Right lobe of liver (tissue), 4 donors: ENCODE measurements at regions not wholly inside any gene's neighbourhood (a gene's known extent, or its start where the extent isn't known, plus 50 kb on each side); places are given as distances from the start of the nearest gene placed in this dataset.

Source experiments
- CTCF ChIP-seq, 4 donors: fragments of 200-600 bp in 3 of 4; fragments of 450-650 bp in 1 of 4; IDR thresholded peaks; one replicate each; pipeline versions ENCODE4 v1.5.1 to v1.8.0; 2016 to 2022; ENCODE audit warnings: antibody characterized with exemption in 4 of 4, mild to moderate bottlenecking in 2 of 4
- POLR2A ChIP-seq: fragments of 450-650 bp; IDR thresholded peaks from one replicate; pipeline ENCODE4 v1.6.1; 2017; ENCODE audit warnings: antibody characterized with exemption, mild to moderate bottlenecking
- donor health status: DM: no; HTN: no; CAD: no.
- donor health status: DM: no; HTN: no; CAD: no.
- donor health status: DM: no; HTN: yes; CAD: no.

- TF ChIP-seq CTCF (IDR thresholded peaks at IDR 0.05) (no peak), POLR2A (no peak)
These were observed 67.7 kb downstream of the RDH14 start for GRCh38 chr2:18492721-18493120.
